Islet of Langerhans (tissue), 1 donor: ENCODE measurements at regions not wholly inside any gene's neighbourhood (a gene's known extent, or its start where the extent isn't known, plus 50 kb on each side); places are given as distances from the start of the nearest gene placed in this dataset.

Experiments
- FAIRE-seq: peaks from one replicate; lab custom pipeline; 2011; peaks lifted over from hg19 to GRCh38; lab: Jason Lieb, UNC

GRCh38 chrX:6904156-6904555 is 243.4 kb upstream of the STS start:
- FAIRE-seq, result no peak

GRCh38 chrX:6898371-6898770 is 249.1 kb upstream of the STS start:
- FAIRE-seq, result no peak

GRCh38 chrX:6891404-6891803 is 256.1 kb upstream of the STS start:
- no peak for FAIRE-seq

DNA sequence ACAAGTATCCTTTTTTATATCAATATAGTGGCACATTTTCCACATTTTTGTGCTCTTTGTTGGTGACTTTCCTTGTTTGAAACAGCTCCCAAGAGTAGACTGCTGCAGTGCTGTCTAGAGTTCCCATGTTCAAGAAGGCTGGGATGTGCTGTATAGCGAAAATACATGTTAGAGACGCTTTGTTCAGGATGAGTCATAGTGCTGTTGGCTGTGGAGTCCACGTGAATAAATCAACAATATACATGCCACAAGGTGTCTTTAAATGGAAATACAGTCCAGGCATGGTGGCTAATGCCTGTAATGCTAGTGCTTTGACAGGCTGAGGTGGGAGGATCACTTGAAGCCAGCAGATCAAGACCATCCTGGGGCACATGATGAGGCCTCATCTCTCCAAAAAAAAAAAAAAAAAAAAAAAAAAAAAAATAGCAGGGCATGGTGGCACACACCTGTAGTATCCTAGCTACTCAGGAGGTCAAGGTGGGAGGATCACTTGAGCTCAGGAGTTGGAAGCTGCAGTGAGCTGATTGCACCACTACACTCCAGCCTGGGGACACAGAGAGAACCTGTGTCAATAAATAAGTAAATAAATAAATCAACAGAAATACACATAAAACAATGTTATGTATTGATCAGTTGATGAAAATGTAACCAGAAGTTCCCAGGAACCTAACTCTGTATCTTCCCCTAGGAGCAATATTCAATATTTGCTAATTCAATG is 256.8 kb upstream of the STS start:
- FAIRE-seq, result no peak

DNA sequence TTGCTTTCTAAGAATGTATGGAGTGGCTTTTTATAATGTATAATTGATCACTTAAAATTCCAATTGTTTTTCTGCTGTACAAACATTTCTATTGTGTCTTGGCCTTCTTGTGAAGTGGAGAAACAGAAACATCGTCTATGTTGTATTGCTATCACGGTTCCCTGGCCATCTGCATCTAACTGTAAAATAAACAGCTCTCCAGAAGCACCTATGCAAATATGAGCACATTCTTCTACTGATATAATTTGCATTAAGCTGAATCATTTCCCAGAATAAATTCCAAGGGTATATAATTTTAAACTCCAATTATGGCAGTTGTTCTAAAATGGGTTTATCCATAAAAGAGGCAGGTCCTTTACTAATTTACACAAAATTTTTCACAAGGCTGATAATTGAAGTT is 261.6 kb upstream of the STS start:
- FAIRE-seq, result no peak

GRCh38 chrX:6885396-6885795 is 262.1 kb upstream of the STS start:
- FAIRE-seq, result no peak

GRCh38 chrX:6861456-6861855 is 286.1 kb upstream of the STS start:
- no peak for FAIRE-seq

GRCh38 chrX:6857749-6858148 is 289.8 kb upstream of the STS start:
- FAIRE-seq, result no peak

- FAIRE-seq, result no peak
These were observed 291.0 kb upstream of the STS start for GRCh38 chrX:6856471-6856870.

GRCh38 chrX:6852869-6853268 is 294.6 kb upstream of the STS start:
- FAIRE-seq, result no peak

GRCh38 chrX:6852121-6852520 is 295.4 kb upstream of the STS start:
- FAIRE-seq, result no peak

DNA sequence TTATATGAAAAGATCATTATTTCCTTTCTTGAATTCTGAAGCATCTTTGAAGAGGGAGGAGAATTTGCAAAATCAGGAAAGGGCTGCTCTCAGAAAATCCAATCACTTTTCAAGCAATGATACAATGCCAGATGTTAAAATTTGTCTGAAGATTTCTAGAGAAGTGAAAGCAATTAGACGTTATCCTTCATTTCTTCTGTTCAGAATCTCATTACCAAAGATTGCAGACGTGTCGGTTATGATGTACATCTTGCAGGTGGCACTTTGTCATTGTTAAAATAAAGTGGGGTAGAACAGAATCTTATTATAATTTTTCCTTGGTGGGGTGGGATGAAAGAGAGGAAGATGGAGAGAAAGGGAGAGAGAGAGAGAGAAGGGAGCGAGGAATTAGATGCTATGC is 296.4 kb upstream of the STS start:
- no peak for FAIRE-seq

DNA sequence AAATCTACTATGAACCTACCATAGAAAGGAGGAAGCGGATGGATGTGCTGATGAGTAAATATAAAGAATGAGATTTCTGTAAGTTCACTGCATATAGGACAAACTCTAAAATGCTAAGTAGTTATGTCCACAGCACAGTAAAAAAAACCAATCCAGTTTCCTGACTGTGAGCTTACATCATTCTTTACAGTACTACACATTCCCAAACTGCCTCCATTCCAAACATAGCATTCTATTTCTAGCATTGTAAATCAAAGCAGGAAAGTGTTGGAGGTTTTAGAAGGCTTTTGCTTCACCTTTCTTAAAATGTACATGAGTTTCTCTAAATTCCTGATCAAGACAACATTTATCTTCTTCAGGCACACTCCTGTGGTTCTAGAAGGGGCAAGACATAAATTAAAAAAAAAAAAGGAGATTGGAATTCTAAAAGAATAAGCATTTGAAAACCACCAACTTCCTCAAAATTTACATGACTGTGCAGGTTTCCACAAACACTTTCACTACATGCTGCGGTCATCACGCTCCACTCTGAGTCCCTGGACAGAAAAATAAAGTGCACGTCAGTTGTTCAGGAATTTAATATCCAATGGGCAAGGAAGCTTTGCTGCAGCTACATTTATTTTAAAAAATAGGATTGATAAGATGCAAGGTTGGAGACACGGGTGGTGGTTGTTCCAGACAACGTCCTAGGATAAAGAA is 297.6 kb upstream of the STS start:
- no peak for FAIRE-seq

- no peak for FAIRE-seq
These were observed 297.7 kb upstream of the VCX3A start for GRCh38 chrX:6832619-6833018.

- FAIRE-seq, result no peak
These were observed 291.9 kb upstream of the VCX3A start for GRCh38 chrX:6826856-6827255.

DNA sequence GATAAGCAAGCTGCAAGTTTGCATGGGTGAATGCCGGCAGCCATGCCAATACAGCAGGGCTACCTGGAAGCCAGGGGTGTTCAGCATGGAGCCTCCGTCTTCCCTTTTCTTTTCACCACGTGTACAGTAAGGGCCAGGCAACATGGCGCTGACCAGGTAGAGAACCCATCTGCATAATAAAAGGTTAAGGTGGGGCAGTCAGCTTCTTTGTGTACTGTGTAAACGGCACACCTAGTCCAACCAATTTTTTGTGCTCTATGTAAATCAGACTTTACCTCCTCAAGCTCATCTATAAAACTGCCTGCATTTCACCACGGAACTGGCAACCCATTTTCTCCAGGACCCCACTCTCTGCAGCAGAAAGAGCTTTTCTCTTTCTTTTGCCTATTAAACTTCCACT is 286.8 kb upstream of the VCX3A start:
- FAIRE-seq, result no peak

GRCh38 chrX:6813836-6814370 is 279.0 kb upstream of the VCX3A start:
- no peak for FAIRE-seq

DNA sequence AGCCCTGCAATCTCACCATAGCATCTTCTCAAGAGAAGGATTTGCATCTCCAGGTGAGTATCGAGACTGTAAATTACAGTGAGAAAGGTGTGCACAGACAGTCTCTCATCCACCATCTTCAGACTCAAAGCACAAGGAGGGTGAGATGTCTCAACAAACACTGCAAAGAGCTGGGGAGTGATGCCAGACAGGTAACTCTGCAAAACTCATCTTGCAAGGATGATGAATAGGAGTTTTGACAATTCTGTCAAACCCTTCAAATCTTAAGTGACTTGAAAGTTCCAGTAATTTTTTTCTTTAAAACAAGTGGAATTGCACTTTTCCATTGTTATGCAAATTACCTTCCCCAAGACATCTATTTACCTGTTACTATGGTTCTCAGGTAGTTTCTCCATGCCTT is 277.2 kb upstream of the VCX3A start:
- no peak for FAIRE-seq

DNA sequence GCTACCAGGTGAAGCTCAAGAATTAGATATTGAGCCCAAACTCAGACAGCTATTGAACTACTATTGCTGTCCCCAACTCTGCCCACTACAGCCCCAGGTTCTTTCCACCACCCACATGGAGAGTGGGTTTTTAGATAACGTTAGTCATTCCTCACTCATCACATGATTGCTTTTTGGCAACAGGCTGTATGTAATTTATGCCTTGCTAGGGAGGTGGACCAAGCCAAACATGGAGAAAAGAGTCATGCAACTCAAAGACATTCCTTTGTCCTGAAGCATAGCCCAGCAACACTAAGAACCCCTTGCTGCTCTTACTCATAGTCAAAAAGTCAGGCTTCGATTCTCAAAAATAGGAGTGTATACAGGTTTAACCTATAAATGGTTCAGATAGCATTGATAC is 275.9 kb upstream of the VCX3A start:
- FAIRE-seq, result no peak

DNA sequence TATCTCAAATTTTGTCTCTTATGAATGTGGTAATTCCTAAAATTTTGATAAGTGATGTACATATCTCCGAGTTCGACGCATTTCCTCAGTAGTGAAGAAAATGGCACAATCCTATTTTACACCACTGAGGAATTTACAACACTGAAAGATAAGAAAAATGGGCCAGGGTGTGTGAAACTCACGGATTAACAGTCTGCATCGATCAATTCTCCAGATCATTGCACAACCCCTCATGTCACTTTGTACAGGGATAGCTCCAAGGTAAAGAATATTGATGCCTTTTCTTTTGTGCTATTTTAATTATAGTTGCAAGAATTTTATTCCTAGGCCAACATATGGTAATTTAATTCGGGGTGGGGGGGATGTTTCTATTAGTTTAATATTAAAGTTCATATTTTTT is 268.7 kb upstream of the VCX3A start:
- FAIRE-seq, result no peak

DNA sequence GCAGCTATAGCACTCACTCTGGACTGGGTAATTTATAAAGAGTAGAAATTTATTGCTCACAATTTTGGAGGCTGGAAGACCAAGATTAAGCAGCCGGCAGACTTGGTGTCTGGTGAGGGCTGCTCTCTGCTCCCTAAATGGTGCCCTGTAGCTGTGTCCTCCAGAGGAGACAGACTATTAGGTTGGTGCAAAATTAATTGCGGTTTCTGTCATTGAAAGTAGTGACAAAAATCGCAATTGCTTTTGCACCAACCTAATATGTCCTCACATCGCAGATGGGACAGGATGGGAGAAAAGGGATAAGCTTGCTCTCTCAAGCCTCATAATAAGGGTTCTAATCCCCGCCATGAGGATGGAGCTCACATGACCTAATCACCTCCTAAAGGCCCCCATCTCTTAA is 258.1 kb upstream of the VCX3A start:
- no peak for FAIRE-seq

DNA sequence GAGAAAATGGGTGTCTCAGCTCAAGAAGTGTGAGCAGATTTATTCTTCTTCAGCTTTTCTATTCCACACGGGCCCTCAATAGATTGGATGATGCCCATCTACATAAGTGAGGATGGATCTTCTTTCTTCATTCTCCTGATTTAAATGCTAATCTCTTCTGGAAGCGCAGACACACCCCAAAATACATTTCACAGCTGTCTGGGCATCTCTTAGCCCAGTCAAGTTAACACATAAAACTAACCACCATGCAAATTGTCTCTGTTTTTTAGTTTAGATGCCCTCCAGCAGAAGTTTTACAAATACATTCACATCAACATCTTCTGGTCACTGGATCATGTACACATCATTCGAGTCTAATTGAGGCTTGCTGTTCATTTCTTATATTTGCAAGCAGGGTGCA is 249.0 kb upstream of the VCX3A start:
- no peak for FAIRE-seq

GRCh38 chrX:6782831-6783230 is 247.9 kb upstream of the VCX3A start:
- FAIRE-seq, result no peak
